GM18499 (cell line): ENCODE measurements at regions not wholly inside any gene's neighbourhood (a gene's known extent, or its start where the extent isn't known, plus 50 kb on each side); places are given as distances from the start of the nearest gene placed in this dataset.
"Not testable (repeated sequence)": the region's sequence is repeated elsewhere in the genome, so short reads cannot be mapped to it uniquely, and the experiment has no call there.

ENCODE experiments used
- ATAC-seq: cut with Tn5 transposase; IDR thresholded peaks from one replicate; pipeline ENCODE4 v1.9.1; 2021; ENCODE audit warnings: moderate number of reproducible peaks; ENCODE audit not compliant: insufficient read depth, unreplicated experiment

GRCh38 chr22:48078825-48079224 is 1316.4 kb downstream of the TBC1D22A start:
- no peak for ATAC-seq

GRCh38 chr22:48077699-48078098 is 1315.2 kb downstream of the TBC1D22A start:
- no peak for ATAC-seq

- no peak for ATAC-seq
Measured at GRCh38 chr22:48076008-48076407, 1313.6 kb downstream of the TBC1D22A start.

- ATAC-seq = no peak
Measured at GRCh38 chr22:48075604-48076003, 1313.2 kb downstream of the TBC1D22A start.

GRCh38 chr22:48072777-48073176 is 1310.3 kb downstream of the TBC1D22A start:
- no peak for ATAC-seq

GRCh38 chr22:48071828-48072227 is 1309.4 kb downstream of the TBC1D22A start:
- no peak for ATAC-seq

- no peak for ATAC-seq
Measured at GRCh38 chr22:48071305-48071704, 1308.9 kb downstream of the TBC1D22A start.

- no peak for ATAC-seq
Measured at GRCh38 chr22:48070760-48071159, 1308.3 kb downstream of the TBC1D22A start.

DNA sequence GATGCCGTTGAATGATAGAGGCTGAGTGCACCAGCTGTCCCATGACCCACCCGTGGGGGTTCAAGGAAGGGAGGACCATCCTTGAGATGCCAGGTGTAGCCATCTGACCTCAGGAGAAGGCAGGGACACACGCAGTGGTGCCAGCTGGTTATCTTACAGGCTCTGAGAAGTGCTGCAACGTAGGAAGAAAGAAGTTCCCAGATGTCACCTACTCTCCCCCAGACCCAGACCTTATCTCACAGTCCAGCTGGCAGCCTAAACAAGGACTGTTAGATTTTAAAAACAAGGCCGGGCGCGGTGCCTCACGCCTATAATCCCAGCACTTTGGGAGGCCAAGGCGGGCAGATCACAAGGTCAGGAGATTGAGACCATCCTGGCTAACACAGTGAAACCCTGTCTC is 1307.6 kb downstream of the TBC1D22A start:
- no peak for ATAC-seq

- no peak for ATAC-seq
Measured at GRCh38 chr22:48069256-48069655, 1306.8 kb downstream of the TBC1D22A start.

GRCh38 chr22:48068323-48068885 is 1306.0 kb downstream of the TBC1D22A start:
- ATAC-seq = no peak

GRCh38 chr22:48065892-48066291 is 1303.4 kb downstream of the TBC1D22A start:
- ATAC-seq = no peak

DNA sequence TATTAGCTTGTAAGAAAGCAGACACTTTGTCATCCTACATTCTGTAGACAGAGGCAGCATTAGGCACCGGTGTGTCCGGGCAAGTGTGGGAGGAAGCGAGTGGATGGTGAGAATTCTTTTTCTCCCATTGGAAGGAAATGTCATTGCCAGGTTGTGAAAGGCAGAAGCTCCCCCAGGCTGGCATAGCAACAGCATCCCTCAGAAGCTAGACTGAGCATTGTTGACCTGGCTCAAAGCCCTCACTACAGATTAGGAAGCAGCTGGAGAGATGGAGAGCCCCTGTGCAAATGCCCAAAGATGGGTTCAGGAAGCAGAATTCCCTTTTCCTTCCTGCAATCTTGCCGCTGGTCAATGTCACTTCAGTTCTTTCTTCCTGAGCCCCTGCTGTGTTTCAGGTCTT is 1299.3 kb downstream of the TBC1D22A start:
- ATAC-seq = no peak

GRCh38 chr22:48060266-48060665 is 1297.8 kb downstream of the TBC1D22A start:
- ATAC-seq = no peak

GRCh38 chr22:48059521-48059920 is 1297.1 kb downstream of the TBC1D22A start:
- not testable (repeated sequence) for ATAC-seq

GRCh38 chr22:48057116-48057835 is 1294.8 kb downstream of the TBC1D22A start:
- no peak for ATAC-seq

DNA sequence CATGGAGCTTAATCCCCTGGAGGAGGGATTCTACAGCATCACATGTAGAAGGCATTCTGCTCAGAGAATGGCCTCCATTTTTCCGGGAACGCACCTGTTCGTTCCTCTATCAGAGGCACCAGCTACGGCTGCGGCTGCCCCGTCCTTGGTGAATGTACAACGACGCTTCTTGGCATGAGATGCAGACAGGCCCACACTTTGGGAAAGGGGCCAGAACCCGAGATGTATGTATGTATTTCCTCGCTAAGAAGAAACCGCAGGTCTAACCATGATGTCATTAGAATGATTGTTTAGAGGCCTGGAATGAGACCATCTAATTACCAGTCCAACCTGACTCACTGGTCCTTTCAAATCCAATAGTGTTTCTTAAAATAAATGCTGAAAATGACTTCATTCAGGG is 1293.4 kb downstream of the TBC1D22A start:
- ATAC-seq = no peak

GRCh38 chr22:48055185-48055584 is 1292.7 kb downstream of the TBC1D22A start:
- ATAC-seq = no peak

DNA sequence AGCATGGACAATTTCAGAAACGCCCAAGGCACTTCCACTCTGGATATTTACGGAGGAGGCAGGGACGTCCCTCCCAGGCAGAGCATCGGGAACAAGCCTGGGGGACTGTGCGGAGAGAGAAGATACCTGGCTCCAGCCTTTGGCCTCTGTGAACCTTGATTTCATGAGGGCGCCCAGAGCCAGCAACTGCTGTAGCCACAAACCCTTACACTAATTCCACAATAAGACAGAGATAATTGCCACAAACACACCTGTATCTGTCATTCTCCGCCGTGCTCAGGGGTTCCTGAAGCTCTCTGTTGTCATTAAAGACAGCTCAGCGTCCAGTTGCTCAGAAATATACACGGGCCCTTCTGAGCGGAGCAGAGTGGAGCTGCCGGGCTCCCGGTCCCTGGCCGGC is 1292.1 kb downstream of the TBC1D22A start:
- no peak for ATAC-seq

GRCh38 chr22:48053973-48054372 is 1291.5 kb downstream of the TBC1D22A start:
- no peak for ATAC-seq

DNA sequence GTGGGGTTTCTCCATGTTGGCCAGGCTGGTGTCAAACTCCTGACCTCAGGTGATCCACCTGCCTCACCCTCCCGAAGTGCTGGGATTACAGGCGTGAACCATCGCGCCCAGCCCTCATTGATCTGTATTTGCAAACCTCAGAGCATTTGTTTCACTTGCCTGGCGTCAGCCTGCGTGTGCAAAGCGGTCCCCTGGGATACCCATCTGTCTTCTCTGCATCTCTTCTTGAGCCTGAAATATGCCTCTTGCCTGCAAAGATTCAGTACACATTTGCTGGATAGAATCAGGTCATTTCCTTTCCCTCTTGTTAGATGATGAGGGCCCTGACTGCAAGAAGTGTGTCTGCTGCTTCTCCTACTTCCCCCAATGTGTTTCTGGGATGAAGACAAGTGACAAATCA is 1291.0 kb downstream of the TBC1D22A start:
- no peak for ATAC-seq

GRCh38 chr22:48052621-48052890 is 1290.1 kb downstream of the TBC1D22A start:
- ATAC-seq = no peak
